KBM-7 (cell line): ENCODE measurements at regions not wholly inside any gene's neighbourhood (a gene's known extent, or its start where the extent isn't known, plus 50 kb on each side); places are given as distances from the start of the nearest gene placed in this dataset.

ENCODE experiments used
- DNase-seq: peaks from one replicate; pipeline ENCODE4 v3.0.0-alpha.2; 2015
- in situ Hi-C: fragments of 300-500 bp; cut with MboI; formaldehyde crosslinking; loops from 2 replicates; pipeline ENCODE4 v1.14.3; 2020; ENCODE audit warnings: low sequenced_read_pairs, low pct_unique_long_range_greater_than_20kb, mixed read lengths

DNA sequence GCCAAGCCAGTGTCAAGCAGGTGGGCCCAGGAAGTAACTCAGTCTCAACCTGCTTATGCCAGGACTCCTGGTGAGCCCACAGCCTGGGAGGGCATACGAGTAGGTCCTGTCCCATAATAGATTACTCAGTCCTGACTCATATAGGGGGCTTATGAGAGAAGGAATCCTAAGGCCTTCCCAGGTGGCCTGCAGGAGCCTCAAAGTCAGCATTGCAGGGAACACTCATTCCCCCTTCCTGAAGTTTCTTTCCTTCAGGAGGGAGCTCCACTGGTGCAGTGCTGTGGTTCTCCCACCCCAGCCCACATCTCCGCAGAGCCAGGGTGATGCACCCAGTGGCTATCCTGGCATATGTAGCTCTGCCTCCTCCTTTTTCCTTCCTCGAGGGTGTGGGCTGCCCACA lies 137.3 kb downstream of the ZIC5 start:
- DNase-seq, result no peak
- in situ Hi-C loops, result no loop called here

DNA sequence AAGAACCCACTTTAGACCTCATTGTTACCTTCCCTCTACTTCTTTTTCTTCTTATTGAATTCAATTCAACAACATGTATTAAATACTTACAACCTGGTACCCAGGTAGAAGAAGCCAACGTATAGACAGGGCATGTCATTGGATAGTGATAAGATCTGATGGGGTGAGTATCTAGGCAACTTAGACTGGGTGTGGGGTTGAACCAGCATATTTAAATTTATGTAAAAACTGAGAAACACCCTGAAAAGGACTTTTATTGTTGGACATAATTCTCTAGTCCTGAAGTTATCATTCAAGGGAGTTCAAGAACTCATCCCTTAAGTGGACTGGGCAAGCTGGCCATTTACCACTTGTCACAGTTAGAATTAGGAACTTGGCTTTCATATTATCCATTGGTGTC lies 139.2 kb downstream of the ZIC5 start:
- DNase-seq, result no peak

DNA sequence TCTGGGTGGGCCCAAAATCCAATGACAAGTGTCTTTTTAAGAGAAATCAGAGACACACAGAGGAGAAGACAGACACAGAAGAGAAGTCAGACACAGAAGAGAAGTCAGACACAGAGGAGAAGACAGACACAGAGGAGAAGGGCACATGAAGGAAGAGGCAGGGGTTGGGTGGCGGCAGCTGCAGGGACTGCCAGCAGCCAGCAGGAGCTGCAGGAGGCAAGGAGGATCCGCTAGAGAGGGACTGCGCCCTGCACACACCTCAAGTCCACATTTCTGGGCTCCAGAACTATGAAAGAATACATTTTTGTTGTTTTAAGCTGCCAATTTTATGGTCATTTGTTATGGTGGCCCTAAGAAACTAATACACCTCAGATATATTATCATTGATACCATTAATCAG lies 140.6 kb downstream of the ZIC5 start:
- in situ Hi-C loops, result no loop called here
- DNase-seq, result no peak

More for the DNA sequence above, 139.2 kb downstream of the ZIC5 start:
- in situ Hi-C loops, result no loop called here

DNA sequence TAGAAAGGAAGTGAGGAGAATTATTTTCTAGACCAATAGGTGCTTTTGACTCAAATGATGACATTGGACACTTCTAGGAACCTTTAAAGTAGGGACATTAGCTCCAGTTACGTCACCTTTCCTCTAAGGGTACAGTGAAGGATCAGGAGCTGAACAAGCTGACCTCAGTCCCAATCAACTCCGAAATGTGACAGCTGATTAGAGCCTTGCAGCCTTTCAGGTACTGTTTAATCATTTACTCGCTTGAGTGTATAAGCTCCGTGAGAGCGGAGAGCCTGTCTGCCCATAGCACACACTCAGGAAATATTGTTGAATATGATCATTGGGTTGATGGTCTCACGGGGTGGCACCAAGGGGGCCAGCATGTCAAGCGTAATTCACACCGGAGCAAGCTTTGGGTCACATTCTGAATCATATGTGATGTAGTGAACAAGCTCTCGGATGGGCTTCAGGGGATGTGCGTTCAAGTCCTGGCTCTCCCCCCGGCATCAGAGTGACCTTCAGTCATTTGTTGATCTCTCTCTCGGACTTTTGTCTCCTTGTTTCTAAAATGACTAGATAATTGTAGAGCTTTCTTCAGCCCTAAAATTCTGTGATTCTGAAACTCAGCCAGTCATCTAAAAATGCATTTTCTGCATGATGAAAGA lies 141.9 kb downstream of the ZIC5 start:
- in situ Hi-C loops, result no loop called here
- no peak for DNase-seq

DNA sequence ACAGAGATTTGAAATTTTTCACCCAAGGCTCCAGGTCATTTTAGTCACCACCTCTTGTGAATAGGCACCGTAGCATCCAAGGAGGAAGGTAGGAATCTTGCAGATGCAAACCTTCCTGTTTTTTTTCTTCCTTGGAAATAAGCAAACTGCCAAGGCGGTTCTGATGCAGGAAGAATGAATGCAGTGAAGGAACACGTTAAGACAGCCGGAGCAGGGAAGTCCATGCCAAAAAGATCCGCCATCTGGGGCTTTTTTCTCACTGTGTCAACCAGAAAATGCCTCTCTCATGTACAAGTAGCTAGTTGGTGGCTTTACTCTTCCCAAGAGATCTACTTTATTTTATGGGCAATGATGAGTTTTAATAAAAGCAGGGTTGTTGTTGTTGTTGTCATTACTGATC lies 142.4 kb downstream of the ZIC5 start:
- in situ Hi-C loops, result no loop called here
- DNase-seq, result no peak

DNA sequence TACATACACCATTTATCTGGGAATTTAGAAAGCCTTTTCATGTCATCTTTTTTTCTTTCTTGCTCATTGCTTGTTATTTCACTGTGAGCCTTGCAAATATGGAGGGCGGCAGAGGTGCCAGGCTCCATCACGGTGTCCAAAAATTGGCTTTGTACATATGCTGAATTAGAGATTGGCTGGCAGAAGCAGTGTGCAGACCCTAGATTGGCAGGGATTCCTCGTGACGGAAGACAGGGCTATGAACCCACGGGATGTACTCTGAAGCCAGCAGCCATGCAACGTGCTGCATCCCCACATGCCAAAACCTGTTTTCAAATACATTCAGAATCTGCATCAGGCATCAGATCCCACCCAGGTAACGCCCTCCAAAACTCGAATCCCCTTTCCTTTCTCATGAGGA lies 142.8 kb downstream of the ZIC5 start:
- in situ Hi-C loops, result no loop called here
- DNase-seq, result no peak

DNA sequence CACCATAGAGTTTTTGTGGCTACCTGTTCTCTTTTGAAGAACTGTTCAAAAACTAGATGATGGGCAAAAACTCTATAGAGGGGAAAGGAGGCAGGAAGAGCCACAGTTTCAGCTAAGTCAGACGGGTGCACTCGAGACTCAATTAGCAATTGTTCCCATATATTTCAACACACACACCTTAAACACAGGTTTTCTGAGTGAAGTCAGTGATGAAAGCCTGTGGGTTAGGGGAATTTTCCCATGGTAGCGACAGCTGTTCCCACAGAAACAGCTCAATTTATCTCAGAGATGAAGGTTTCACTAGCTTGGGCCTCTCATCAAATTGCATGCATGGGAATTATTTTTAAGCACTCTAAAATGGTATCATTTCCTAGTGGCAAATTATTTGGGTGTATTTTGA lies 143.4 kb downstream of the ZIC5 start:
- in situ Hi-C loops, result no loop called here
- no peak for DNase-seq

DNA sequence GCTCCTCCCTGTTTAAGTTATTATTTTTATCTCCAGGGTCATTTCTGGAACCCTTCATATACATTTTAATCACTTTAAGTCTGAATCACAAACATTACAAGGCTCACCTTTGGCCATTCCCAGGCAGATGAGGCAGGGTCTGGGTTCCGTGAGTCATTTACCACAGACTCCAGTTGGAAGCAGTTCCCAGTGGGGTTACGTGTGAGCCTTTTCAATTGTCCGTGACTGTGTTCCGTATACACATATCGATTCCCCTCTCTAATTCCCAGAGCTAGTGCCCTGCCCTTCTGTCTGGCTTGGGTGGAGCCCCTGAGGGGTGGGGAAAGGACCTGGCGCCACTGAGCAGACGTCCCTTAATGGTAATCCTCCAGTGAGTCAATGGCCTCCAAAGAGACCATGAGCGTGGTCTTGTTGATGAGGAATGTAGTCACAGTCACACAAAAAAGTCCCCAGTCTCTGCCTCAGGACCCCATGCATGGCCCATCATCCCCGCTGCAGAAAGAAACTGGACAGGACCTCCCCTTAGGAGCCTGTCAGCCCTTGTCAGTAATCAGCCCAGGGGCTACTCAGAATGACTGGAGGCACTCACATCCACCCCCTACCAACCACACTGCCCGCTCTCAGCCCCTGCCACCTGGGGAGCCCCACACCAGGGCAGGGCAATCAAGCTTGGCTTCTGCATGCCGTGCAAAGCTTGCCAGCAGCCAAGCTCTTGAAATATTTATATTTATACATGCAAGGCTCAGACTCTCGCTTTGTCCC lies 144.4 kb downstream of the ZIC5 start:
- in situ Hi-C loops, result no loop called here
- DNase-seq, result no peak

DNA sequence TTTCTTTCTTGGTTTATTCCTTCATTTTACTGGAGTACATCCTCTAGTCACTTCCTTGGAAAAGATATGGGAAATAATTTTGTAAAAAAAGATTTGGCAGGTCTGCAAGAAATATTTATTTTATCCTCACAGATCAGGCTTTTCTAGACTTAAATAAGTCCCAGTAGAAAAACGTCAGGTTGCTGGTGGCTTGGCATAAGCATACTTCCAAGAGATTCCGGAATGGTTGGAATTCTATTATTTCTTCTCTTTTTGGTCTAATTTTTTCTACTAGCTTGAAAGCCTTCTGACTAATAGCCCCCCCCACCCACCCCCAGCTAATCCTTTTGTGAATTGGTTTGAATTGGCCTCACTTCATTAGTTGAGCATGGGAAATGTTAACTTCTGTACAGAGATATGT lies 147.6 kb downstream of the ZIC5 start:
- in situ Hi-C loops, result no loop called here

DNA sequence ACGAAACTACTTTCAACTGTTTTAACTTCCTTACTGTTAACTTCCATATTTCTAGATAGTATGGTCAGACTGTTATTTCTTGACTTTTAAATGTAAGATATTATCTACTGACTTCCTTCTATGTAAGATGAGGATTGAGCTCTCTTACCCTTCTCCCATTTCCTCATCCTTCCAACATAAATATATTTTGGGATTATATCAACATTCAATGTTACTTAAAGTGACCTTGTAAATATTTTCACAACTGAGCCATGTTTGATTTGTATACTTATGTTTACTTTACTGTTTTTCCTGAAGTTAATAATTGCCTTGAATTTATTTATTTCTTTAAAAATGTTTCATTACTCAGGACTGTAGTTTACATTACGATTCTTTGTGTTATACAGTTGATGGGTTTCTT lies 148.7 kb downstream of the ZIC5 start:
- in situ Hi-C loops, result no loop called here
- no peak for DNase-seq

More for the DNA sequence above, 147.6 kb downstream of the ZIC5 start:
- DNase-seq, result no peak

DNA sequence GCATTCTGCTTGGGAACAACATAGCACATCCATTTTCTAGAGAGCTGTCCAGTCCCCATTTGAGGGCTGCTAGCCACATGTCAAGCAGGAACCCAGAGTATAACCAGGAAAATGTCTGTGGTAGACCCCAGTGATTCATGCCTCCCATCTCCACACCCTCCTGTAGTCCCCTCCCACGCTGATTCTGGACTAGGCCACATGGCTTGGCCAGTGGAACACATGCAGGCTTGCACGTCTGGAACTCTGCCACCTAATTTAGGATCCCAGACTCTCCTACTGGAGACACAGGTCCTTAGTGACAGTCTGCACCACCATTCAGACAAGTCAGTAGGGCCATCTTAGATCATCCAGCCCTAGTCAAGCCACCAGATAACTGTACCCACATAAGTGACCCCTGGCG lies 149.8 kb downstream of the ZIC5 start:
- in situ Hi-C loops, result no loop called here
- no peak for DNase-seq

DNA sequence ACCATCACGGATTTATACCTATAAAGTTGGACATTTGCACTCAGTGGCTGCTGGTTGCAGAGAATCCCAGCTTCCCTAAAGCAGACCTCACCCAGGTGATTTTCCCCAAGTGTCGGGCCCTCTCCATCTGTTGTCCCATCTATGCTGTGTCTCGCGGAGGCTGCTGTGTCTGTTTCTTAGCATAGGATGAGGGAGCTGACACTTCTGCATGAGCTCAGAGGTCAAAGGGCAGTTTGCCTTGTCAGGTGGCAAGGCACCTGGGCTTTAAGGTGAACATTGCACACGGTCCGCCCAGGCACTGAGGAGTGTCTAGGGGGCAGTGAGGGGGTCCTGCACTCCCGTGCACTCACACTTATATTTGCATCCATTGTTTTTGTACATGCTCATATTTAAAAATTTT lies 151.6 kb downstream of the ZIC5 start:
- in situ Hi-C loops, result no loop called here
- DNase-seq, result no peak

DNA sequence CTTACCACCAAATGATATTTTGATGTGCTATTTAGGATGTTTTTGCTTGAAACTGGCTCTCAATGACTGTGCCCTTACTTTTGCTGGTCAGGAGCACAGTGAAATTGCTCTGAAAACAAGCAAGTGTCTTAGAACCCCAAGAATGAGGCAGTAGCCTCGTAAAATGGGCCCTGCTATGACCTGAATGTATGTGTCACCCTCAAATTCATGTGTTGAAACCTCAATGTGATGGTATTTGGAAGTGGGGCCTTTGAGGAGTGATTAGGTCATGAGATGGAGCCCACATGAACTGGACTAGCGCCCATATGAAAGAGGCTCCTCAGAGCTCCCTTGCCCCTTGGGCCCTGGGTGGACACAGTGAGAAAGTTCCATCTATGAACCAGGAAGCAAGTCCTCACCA lies 155.2 kb downstream of the ZIC5 start:
- in situ Hi-C loops, result no loop called here
- no peak for DNase-seq

DNA sequence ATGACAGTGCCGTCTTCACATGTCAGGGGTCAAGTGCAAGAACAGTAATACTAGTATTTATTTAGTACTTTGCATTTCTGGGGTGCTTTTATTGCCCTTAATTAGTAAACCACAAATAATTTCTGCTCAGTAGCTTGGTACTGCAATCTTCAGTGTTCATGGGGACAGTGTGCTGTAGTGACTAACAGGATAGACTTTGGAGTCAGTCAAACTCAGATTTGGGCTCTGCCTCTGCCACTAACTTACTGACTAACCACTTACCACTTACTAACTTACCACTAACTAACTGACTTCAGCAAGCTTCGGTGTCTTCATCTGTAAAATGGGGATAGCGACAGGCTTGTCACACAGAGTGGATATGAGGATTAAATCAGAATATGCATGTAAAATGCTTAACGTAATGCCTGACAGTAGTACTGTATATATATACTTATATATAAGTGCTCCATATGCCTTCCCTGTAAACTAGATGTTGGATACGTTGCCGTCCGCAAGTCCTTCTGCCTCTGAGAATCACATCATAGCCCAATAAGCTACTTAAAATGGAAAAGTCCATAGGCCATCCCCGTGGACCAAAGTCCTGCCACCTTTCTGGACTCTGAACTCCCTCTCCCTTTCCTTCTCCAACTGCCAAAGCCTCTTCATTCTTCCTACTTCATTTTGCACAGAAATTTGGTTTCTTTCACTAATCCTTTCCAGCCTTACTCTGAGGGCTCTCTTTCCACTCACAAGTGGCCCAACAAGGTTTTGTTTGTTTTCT lies 158.1 kb downstream of the ZIC5 start:
- no peak for DNase-seq
- in situ Hi-C loops, result no loop called here

DNA sequence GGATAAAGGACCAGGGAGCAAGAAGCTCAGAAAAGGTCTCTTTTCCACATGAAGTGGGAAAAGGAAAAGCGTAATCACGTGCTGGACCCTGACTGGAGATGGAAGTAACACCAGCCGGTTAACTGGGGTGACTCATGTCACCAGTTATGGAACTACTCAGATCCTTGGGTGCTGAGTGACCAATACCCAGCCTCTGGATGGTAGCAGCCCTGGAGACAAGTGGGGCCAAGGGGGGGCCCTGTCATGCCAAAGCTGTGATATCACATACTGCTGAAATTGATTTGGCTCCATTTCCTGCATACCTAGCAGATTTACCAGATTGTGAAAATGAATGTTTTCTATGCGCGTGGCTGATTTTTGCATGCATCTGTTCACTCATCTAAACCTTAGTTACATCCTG lies 158.9 kb downstream of the ZIC5 start:
- in situ Hi-C loops, result no loop called here
- no peak for DNase-seq

DNA sequence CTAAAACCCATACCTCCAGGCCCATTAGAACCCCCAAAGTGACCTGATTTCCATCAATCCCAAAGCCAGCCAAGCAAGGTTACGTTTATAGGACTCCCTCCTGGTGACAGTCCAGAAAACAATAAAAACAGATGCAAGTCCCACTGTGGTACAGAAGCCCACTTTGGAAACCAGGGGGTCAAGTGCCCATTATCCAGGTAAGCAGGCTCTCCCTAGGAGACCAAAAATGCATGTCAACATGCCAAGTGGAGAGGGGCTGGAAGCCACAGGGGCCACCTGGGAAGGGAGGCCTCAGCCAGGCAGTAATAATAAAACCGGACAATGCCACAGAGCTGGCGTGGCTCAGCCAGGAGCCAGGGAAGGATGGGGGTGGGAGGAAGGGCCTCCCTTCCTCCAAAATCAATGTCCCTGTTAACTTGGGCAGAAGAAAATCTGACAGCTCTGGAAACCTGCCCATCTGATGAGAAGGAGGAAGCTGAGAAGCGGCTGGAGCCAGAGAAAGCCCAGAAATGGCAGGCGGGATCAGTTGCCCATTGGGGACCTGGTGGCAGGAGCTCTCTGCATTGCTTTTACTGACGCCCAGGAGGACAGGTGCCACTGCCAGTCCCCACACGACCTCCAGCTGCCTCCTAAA lies 160.4 kb downstream of the ZIC5 start:
- no peak for DNase-seq

DNA sequence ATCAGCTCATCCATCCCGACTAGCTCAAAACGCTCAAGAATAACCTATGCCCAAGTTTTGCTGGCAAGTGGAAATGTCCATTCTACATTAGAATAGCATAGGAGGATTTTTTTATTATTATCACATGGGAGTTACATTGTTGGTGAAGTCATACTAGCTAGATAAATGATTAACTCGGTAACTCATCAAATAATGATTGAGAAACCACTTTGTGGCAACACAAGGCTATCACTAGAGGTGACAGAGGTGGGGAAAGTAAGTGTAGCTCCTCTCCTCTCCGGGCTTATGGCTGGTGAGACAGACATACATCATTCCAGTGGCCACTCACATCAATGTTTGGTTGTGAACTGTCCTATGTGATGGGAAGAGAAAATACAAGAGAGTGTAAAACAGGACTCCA lies 161.6 kb downstream of the ZIC5 start:
- DNase-seq, result no peak
- in situ Hi-C loops, result no loop called here

More for the DNA sequence above, 160.4 kb downstream of the ZIC5 start:
- in situ Hi-C loops, result no loop called here

DNA sequence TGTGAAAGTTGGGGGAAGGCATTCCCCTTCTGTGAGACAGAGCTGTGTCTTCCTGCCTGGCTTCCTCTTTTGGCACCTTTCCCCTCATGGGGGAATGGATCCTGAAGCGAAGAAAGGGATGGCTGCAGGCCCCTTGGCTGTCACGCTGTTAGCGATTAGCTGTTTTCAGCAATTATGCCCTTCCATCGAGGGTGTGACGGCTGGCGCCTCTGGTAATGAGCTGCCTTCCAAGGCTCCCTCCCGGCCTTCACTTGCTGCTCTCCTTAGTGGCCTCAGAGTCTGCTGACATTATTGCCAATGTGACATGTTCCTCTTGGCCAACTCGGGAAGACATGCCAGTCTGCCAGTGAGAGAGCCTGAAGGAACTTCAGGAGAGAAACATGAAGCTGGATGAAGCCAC lies 162.1 kb downstream of the ZIC5 start:
- DNase-seq, result no peak
- in situ Hi-C loops, result no loop called here

DNA sequence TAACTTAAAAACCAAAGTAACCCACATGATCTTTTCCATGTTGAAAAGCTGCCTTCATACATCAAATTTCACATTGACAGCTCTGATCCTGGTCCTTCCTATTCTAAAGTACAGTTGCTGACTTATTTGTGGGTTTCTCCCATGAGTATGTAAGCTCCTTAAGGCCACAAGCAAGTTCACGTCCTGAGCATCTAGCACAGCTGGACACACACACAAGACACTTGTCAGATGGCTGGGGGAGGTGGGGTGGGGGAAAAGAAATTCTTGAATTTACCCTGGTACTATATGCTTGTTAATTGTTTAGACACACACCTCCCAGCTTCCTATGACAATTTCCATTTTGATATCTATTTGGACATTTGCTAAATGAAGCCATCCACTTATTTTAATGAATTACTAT lies 162.8 kb downstream of the ZIC5 start:
- no peak for DNase-seq
- in situ Hi-C loops, result no loop called here

DNA sequence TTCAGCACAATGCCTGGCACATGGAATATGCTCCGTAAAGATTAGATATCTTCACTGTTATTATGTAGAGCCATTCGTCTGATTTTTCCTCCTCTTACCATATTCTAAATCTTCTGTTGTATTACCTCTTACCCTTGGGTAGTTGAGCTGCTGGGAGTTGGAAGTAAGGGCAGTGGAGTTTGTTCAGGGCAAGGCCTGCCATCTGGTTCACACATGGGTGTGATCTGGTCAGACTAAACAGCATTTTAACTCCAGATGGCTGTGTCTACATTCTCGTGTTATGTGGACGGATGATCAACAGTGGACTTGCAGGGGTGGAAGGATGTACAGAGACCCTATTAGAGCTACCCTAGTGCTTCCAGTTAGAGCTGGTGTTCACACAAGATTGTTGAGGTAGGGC lies 164.9 kb downstream of the ZIC5 start:
- in situ Hi-C loops, result no loop called here
- DNase-seq, result no peak
